Stimulated activated CD4-positive, alpha-beta T cell treated with anti-CD3 and anti-CD28 coated beads, Interleukin-12 subunit alpha, Interleukin-12 subunit beta, amount 100 ng/mL, for 24 hours (primary cell): ENCODE measurements at regions not wholly inside any gene's neighbourhood (a gene's known extent, or its start where the extent isn't known, plus 50 kb on each side); places are given as distances from the start of the nearest gene placed in this dataset.
"Not testable (repeated sequence)": the region's sequence is repeated elsewhere in the genome, so short reads cannot be mapped to it uniquely, and the experiment has no call there.

Experiments used
- DNase-seq, 2 experiments: peaks; one replicate each; pipeline ENCODE4 v3.0.0-alpha.2; 2020; ENCODE audit warnings: low read depth in 2 of 2

DNA sequence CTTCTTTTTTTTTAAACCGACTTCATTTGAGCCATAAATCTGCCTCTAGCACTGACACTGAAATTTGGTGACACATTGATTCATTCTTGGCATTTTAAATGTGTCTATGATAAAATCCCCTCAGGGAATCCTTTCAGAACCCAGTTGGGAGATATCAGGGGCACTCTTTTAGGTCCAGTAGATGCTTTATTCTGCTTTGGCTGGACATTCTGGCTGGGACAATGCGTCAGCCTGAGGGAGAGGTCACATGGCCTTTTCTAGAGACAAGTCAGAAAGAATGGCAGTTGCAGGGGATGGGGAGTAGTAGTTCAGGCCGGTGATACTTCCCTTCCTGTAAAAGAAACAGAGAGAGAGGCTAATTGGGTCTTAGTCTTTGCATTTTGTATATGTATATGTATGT, 63.1 kb downstream of the TRIM43 start:
- not testable (repeated sequence) for DNase-seq

GRCh38 chr2:95656553-95656952, 64.8 kb downstream of the TRIM43 start:
- DNase-seq, result not testable (repeated sequence)

DNA sequence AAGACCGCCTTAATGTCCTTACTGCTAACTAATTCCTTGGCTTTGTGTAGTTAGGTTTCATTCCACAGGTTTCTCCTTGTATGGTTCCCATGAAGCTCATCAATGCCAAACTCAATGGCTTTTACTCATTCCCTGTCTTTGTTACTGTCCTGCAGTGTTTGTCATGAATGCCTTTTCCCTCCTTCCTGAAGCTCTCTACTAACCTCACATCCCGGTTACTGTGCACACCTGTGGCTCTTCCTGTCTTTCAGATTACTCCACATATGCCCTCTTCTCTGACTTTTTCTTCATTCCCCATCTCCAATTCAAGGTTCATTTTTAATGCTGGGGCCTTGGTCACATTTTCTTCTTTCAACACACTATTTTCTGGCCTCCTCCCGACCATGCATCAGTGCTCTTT, 66.1 kb downstream of the TRIM43 start:
- DNase-seq, result not testable (repeated sequence)

GRCh38 chr2:95660766-95661562, 69.2 kb downstream of the TRIM43 start:
- not testable (repeated sequence) for DNase-seq

- not testable (repeated sequence) for DNase-seq
Observed at GRCh38 chr2:95663471-95664441, 72.0 kb downstream of the TRIM43 start.

DNA sequence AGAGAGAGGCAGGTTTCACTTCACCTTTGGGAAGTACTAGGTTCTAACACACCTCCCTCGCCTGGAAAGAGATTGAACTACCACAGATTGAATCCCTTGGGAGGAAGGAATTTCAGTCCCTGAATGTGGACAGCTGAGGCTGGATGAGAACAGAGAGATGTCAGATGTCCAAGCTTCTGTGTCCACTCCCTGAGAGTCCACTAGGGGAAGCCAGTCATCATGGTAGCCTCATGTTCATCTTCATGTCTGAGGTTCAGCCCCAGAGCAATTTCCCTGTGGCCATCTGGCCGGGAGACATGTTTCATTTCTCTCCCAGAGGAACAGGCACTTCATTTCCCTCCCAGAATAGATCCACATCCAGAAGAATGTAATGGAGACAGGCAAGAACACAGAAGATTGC, 74.8 kb downstream of the TRIM43 start:
- DNase-seq, result not testable (repeated sequence)

DNA sequence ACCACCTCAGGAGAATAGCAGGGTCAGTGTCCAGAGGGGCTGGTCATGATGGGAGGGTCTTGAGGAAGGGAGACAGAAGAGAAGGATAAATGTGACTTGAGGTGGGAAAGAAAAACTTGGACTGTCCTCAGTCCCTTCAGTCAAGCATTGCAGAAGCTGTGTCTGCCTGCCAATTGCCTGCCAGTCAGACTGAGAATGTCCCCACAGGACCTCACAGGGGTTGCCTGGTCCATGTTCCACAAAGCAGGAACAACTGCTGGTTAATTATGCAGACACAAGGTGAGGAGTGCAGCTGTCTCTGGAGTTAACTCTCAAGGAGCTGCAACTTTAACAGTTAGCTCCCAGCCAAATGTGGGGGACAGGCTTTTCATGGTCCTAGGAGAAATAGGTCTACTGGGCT, 75.7 kb downstream of the TRIM43 start:
- DNase-seq, result no peak

GRCh38 chr2:95668934-95669333, 77.1 kb downstream of the TRIM43 start:
- DNase-seq, result not testable (repeated sequence)

DNA sequence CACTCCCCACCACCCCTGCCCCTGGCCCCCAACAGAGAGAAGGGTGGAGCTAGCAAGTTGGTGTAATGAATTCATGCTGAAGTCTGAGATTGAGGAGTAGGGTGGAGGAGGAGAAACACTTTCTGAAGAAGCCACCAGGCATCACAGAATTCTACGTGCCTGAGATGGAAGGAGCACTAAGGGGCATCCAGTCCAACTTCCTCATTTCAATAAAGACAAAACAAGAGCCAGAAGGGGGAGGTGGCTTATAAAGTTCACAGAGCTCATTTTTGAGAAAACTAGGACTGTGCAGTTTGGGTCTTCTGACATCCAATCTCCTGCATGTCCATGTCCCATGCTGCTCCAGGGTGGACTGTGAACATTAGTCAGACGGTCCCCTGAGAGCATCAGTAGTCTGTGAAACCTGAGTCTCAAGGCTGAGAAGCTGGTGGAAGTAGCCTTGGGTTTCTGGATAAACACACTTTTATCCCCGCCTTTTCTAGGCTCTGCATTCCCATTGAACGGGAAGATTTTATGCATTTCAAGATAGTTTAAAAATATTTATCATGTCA, 77.7 kb downstream of the TRIM43 start:
- DNase-seq, result no peak

- no peak for DNase-seq
Observed at GRCh38 chr2:95670167-95670566, 78.4 kb downstream of the TRIM43 start.

GRCh38 chr2:95670686-95671085, 78.9 kb downstream of the TRIM43 start:
- no peak for DNase-seq

DNA sequence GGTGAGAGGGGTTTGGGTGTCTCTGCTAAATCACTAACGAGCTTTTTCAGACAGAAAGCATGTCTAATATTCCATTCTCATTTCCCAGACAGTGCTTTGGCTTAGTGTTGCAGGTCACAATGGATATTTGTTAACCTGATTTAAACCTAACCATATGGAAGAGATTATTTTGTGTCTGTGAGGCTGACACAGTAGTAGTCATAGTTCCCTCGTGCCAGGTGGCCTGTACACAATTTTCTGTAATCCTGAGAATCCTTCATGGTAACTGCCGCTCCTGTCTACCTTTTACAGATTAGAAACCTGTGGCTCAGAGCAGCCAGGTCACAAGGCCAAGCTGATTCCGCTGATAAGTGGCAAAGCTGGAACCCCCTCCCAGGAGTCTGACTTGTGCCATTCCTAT, 79.4 kb downstream of the TRIM43 start:
- DNase-seq, result not testable (repeated sequence)

DNA sequence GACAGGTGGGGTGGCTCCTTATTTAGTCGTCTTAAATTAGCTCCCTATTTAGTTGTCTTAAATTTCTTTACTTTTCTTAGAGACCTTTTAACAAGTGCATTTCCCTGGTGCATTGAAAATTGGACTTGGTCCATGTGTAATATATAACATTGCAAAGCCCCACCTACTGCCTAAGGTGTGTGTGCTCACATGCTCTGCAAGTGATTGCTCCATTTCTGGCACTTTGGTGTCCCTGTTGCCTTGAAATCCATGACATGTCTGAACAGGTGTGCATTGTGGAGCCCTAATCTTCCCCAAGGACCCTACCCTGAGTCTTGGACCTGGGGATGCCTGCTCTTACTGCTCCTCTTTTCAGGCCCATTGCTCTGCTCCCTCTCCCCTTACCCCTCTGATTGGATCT, 80.2 kb downstream of the TRIM43 start:
- not testable (repeated sequence) for DNase-seq

- DNase-seq, result not testable (repeated sequence)
Observed at GRCh38 chr2:95672500-95672899, 80.7 kb downstream of the TRIM43 start.

GRCh38 chr2:95674186-95674585, 82.4 kb downstream of the TRIM43 start:
- DNase-seq, result no peak

GRCh38 chr2:95676573-95676972, 84.8 kb downstream of the TRIM43 start:
- DNase-seq, result not testable (repeated sequence)

DNA sequence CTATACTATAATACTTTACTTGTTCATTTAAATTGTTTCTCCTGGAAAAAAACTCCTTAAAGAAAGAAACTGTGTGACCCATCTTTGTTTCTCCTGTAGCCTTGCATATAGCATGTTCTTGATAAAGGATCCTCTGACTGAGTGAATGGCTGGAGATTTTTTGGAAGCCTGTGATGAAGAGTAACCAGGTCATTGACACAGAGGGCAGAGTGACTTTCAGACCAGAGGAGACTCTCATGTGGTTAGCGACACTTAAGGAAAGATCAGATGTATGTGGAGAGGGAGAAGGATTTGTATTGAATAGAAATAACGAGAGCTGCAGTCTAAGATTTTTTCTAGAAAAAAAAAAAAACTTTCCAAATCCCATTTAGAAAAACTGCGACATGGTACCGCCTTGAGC, 85.5 kb downstream of the TRIM43 start:
- DNase-seq, result no peak

DNA sequence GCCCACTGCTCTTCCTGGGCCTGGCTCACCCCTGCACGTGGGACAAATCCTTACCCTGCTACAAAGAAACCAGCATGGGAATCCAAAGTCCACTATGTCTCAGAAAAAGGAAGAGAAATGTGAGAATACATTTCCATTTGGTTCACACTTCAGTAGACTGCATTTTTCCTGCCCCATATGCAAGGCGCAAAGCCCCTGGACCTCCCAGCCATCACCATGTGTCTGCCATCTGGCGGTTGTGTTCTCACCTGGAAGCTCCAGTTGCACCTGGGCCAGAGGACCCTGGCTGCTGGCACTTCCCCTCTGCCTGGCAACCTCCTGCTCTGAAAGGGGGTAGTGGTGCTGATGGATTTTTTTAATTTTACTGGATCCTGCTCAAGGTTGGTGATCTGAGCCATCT, 86.0 kb downstream of the TRIM43 start:
- not testable (repeated sequence) for DNase-seq

DNA sequence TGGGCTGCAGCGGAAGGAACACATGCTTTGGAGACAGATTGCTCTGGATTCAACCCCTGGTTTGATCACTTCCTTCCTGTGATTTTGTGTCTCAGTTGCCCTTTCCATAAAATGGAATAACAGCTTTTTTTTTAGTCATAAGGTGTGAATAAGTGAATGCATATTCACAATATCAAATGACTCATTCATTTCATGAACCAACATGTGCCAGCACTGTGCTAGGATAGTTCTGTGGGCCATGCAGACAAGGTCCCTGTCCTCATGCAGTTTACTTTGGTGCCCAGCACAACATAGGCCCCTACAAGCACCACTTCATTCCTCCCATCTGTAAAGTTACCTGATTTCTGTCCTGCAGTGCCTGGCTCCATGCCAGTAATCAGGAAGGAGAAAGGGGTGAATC, 89.4 kb downstream of the TRIM43 start:
- DNase-seq, result not testable (repeated sequence)

DNA sequence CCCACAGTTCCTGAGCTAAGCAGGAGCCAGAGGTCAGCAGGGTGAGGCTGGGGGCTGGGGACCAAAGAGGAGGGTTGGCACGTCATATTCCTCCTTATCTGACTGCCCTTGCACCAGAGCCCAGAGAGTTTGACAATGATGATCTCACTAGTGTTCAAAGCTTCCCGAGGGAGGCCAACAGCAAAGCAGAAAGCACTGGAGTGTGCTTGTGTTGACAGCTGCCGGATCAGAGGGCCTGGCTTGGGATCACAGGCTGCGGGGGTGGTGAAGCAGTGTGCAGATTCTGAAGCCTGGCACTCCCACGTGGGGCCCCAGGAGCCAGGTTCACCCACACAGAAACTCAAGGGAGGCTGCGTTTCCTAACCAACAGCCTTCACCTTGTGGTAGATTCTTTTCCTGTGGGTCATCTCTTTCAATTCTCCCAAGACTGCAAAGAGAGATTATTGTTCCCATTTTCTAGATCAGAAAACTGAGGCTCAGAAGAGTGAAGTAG, 89.8 kb downstream of the TRIM43 start:
- DNase-seq, result not testable (repeated sequence)

DNA sequence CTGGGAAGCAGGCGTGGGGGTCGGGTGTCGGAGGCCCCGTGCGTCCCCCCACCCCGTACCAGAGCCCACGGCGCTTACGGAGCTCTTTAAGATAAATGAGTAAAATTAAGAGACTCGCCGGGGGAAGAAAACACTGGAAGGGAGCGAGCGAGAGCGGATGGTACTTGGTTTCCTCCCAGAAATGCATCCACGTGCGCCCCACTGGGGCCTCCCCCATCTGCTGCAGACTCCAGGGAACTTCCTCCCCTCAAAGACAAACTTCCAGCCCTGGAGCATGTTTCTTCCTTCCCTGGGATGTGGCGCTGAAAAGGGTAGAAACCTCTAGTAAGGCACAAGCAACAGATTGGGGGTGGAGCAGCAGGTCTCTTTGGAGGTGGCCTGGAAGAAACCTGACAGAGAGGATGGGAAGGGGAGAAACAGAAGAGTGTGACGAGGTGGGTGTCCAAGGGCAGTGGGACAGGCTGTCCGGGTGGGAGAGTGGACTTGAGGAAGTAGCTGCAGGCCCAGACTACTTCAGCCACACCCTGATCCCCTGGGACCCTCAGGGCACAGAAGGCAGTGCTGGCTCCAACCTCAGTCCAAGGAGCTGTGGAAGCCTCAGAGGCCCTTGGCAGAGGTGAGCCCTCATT, 91.2 kb downstream of the TRIM43 start:
- not testable (repeated sequence) for DNase-seq

GRCh38 chr2:95685513-95685912, 93.7 kb downstream of the TRIM43 start:
- DNase-seq, result no peak
